Liver (tissue), 8 donors: ENCODE measurements at regions not wholly inside any gene's neighbourhood (a gene's known extent, or its start where the extent isn't known, plus 50 kb on each side); places are given as distances from the start of the nearest gene placed in this dataset.

Experiments used
- DNase-seq: peaks from one replicate; pipeline ENCODE4 v3.0.0-alpha.2; 2017; ENCODE audit warnings: low spot score
- H3K27ac ChIP-seq, 2 donors: one replicate each; pipeline ENCODE4 v1.7.0; 2013; ENCODE audit warnings: inconsistent platforms in 2 of 2, low read length in 2 of 2, control low read depth in 1 of 2, low read depth in 1 of 2, mild to moderate bottlenecking in 1 of 2
- H3K27me3 ChIP-seq, 4 donors: one replicate each; pipeline versions ENCODE4 v1.6.1 to v1.7.0; 2013; ENCODE audit warnings: low read length in 3 of 4, inconsistent platforms in 1 of 4, mild to moderate bottlenecking in 1 of 4, moderate library complexity in 1 of 4; ENCODE audit not compliant: control insufficient read depth in 4 of 4, insufficient read depth in 4 of 4
- H3K36me3 ChIP-seq, 4 donors: one replicate each; pipeline versions ENCODE4 v1.6.1 to v1.7.0; 2013; ENCODE audit warnings: low read length in 3 of 4, mild to moderate bottlenecking in 3 of 4, low read depth in 1 of 4, moderate library complexity in 1 of 4; ENCODE audit not compliant: control insufficient read depth in 4 of 4, insufficient read depth in 3 of 4
- H3K4me1 ChIP-seq, 4 donors: one replicate each; pipeline versions ENCODE4 v1.6.1 to v1.7.0; 2013; ENCODE audit warnings: low read length in 3 of 4, mild to moderate bottlenecking in 3 of 4, moderate library complexity in 1 of 4; ENCODE audit not compliant: control insufficient read depth in 4 of 4, insufficient read depth in 4 of 4
- H3K4me3 ChIP-seq, 3 donors: one replicate each; pipeline versions ENCODE4 v1.6.1 to v1.7.0; 2013; ENCODE audit warnings: low read length in 3 of 3, control low read depth in 1 of 3, low read depth in 1 of 3, mild to moderate bottlenecking in 1 of 3
- H3K9ac ChIP-seq, 2 donors: one replicate each; pipeline ENCODE4 v1.7.0; 2013; ENCODE audit warnings: low read length in 2 of 2, mild to moderate bottlenecking in 2 of 2, moderate library complexity in 2 of 2, control low read depth in 1 of 2, low read depth in 1 of 2
- H3K9me3 ChIP-seq, 4 donors: one replicate each; pipeline versions ENCODE4 v1.6.1 to v1.7.0; 2013; ENCODE audit warnings: low read length in 3 of 4; ENCODE audit not compliant: control insufficient read depth in 4 of 4
- ATF3 ChIP-seq: IDR thresholded peaks from 2 replicates; pipeline ENCODE4 v1.6.1; 2016; ENCODE audit warnings: antibody characterized with exemption
- EGR1 ChIP-seq, 2 donors: IDR thresholded peaks; 2 replicates each; pipeline ENCODE4 v1.6.1; 2016 to 2018; ENCODE audit warnings: antibody characterized with exemption in 2 of 2, low read depth in 2 of 2
- FOXA1 ChIP-seq: IDR thresholded peaks from 2 replicates; pipeline ENCODE4 v1.6.1; 2016; ENCODE audit warnings: antibody characterized with exemption
- FOXA2 ChIP-seq: IDR thresholded peaks from 2 replicates; pipeline ENCODE4 v1.6.1; 2016; ENCODE audit warnings: antibody characterized with exemption
- GABPA ChIP-seq, 2 donors: IDR thresholded peaks in 1 of 2; conservative IDR thresholded peaks in 1 of 2; 2 replicates each; pipeline ENCODE4 v1.6.1; 2016; ENCODE audit warnings: antibody characterized with exemption in 2 of 2, mild to moderate bottlenecking in 1 of 2, moderate library complexity in 1 of 2
- HNF4A ChIP-seq, 2 donors: conservative IDR thresholded peaks; 2 replicates each; pipeline ENCODE4 v1.6.1; 2016; ENCODE audit warnings: antibody characterized with exemption in 2 of 2, mild to moderate bottlenecking in 2 of 2
- HNF4G ChIP-seq: IDR thresholded peaks from 2 replicates; pipeline ENCODE4 v1.6.1; 2016; ENCODE audit warnings: antibody characterized with exemption
- JUND ChIP-seq, 2 donors: IDR thresholded peaks; 2 replicates each; pipeline ENCODE4 v1.6.1; 2016; ENCODE audit warnings: antibody characterized with exemption in 2 of 2
- MAX ChIP-seq: IDR thresholded peaks from 2 replicates; pipeline ENCODE4 v1.6.1; 2016; ENCODE audit warnings: antibody characterized with exemption
- NR2F2 ChIP-seq: IDR thresholded peaks from 2 replicates; pipeline ENCODE4 v1.6.1; 2016; ENCODE audit warnings: antibody characterized with exemption
- RAD21 ChIP-seq, 2 donors: IDR thresholded peaks; 2 replicates each; pipeline ENCODE4 v1.6.1; 2016; ENCODE audit warnings: antibody characterized with exemption in 2 of 2, mild to moderate bottlenecking in 2 of 2
- RXRA ChIP-seq, 2 donors: IDR thresholded peaks; 2 replicates each; pipeline ENCODE4 v1.6.1; 2017 to 2018; ENCODE audit warnings: antibody characterized with exemption in 2 of 2, mild to moderate bottlenecking in 1 of 2
- SP1 ChIP-seq: IDR thresholded peaks from 2 replicates; pipeline ENCODE4 v1.6.1; 2018; ENCODE audit warnings: antibody characterized with exemption, mild to moderate bottlenecking
- TAF1 ChIP-seq: conservative IDR thresholded peaks from 2 replicates; pipeline ENCODE4 v1.6.1; 2016; ENCODE audit warnings: antibody characterized with exemption, mild to moderate bottlenecking
- YY1 ChIP-seq: IDR thresholded peaks from 2 replicates; pipeline ENCODE4 v1.6.1; 2016; ENCODE audit warnings: antibody characterized with exemption, mild to moderate bottlenecking
- WGBS: extraction: QIAGEN DNeasy Blood & Tissue Kit; methylation state at CpG from one replicate; pipeline ENCODE4 v1.1.7; 2013; 5-methylcytosine and 5-hydroxymethylcytosine counted together
- TF ChIP-seq, protein P1 (sequence below): IDR thresholded peaks from 2 replicates; pipeline ENCODE4 v1.6.1; 2016; ENCODE audit warnings: antibody characterized with exemption
- TF ChIP-seq, protein P2 (sequence below): IDR thresholded peaks from 2 replicates; pipeline ENCODE4 v1.6.1; 2016; ENCODE audit warnings: antibody characterized with exemption, mild to moderate bottlenecking
- TF ChIP-seq, protein P3 (sequence below): fragments of 150-350 bp; IDR thresholded peaks from 2 replicates; pipeline ENCODE4 v1.5.1; 2017; ENCODE audit warnings: improper control_type of control experiment, low read depth, low read length; ENCODE audit not compliant: missing input control
- donor health status: healthy.
- donor health status: healthy.
- donor health status: healthy.
- donor health status: healthy.
- donor health status: healthy.

- DNase-seq = no peak
- no peak overlapping the region for H3K9ac ChIP-seq
- TF ChIP-seq NR2F2 (no peak), TAF1 (no peak), EGR1 (IDR thresholded peaks at IDR 0.05; ENCODE audit: low read depth in 2 of 2) (no peak), FOXA1 (no peak), HNF4A (conservative IDR thresholded peaks at IDR 0.05) (no peak), ATF3 (no peak), RXRA (IDR thresholded peaks at IDR 0.05) (no peak), JUND (IDR thresholded peaks at IDR 0.05) (no peak), SP1 (no peak), HNF4G (no peak), GABPA (IDR thresholded peaks at IDR 0.05 in 1 of 2, conservative IDR thresholded peaks at IDR 0.05 in 1 of 2) (no peak), FOXA2 (no peak), YY1 (no peak), RAD21 (IDR thresholded peaks at IDR 0.05) (no peak), MAX (no peak)
- TF ChIP-seq, protein P1, sequence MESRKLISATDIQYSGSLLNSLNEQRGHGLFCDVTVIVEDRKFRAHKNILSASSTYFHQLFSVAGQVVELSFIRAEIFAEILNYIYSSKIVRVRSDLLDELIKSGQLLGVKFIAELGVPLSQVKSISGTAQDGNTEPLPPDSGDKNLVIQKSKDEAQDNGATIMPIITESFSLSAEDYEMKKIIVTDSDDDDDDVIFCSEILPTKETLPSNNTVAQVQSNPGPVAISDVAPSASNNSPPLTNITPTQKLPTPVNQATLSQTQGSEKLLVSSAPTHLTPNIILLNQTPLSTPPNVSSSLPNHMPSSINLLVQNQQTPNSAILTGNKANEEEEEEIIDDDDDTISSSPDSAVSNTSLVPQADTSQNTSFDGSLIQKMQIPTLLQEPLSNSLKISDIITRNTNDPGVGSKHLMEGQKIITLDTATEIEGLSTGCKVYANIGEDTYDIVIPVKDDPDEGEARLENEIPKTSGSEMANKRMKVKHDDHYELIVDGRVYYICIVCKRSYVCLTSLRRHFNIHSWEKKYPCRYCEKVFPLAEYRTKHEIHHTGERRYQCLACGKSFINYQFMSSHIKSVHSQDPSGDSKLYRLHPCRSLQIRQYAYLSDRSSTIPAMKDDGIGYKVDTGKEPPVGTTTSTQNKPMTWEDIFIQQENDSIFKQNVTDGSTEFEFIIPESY = no peak
- TF ChIP-seq, protein P2, sequence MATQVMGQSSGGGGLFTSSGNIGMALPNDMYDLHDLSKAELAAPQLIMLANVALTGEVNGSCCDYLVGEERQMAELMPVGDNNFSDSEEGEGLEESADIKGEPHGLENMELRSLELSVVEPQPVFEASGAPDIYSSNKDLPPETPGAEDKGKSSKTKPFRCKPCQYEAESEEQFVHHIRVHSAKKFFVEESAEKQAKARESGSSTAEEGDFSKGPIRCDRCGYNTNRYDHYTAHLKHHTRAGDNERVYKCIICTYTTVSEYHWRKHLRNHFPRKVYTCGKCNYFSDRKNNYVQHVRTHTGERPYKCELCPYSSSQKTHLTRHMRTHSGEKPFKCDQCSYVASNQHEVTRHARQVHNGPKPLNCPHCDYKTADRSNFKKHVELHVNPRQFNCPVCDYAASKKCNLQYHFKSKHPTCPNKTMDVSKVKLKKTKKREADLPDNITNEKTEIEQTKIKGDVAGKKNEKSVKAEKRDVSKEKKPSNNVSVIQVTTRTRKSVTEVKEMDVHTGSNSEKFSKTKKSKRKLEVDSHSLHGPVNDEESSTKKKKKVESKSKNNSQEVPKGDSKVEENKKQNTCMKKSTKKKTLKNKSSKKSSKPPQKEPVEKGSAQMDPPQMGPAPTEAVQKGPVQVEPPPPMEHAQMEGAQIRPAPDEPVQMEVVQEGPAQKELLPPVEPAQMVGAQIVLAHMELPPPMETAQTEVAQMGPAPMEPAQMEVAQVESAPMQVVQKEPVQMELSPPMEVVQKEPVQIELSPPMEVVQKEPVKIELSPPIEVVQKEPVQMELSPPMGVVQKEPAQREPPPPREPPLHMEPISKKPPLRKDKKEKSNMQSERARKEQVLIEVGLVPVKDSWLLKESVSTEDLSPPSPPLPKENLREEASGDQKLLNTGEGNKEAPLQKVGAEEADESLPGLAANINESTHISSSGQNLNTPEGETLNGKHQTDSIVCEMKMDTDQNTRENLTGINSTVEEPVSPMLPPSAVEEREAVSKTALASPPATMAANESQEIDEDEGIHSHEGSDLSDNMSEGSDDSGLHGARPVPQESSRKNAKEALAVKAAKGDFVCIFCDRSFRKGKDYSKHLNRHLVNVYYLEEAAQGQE = no peak
- TF ChIP-seq, protein P3, sequence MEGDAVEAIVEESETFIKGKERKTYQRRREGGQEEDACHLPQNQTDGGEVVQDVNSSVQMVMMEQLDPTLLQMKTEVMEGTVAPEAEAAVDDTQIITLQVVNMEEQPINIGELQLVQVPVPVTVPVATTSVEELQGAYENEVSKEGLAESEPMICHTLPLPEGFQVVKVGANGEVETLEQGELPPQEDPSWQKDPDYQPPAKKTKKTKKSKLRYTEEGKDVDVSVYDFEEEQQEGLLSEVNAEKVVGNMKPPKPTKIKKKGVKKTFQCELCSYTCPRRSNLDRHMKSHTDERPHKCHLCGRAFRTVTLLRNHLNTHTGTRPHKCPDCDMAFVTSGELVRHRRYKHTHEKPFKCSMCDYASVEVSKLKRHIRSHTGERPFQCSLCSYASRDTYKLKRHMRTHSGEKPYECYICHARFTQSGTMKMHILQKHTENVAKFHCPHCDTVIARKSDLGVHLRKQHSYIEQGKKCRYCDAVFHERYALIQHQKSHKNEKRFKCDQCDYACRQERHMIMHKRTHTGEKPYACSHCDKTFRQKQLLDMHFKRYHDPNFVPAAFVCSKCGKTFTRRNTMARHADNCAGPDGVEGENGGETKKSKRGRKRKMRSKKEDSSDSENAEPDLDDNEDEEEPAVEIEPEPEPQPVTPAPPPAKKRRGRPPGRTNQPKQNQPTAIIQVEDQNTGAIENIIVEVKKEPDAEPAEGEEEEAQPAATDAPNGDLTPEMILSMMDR = no peak
- H3K27me3 ChIP-seq = no peaks in the 10 kb centered on the region
- H3K4me1 ChIP-seq = no peaks in the 10 kb centered on the region
- WGBS = 65% methylated on average over 4 of the region's 4 CpGs
- no peaks in the 10 kb centered on the region for H3K36me3 ChIP-seq
- no peaks in the 10 kb centered on the region for H3K9me3 ChIP-seq
- H3K4me3 ChIP-seq = no peak overlapping the region
- no peak overlapping the region for H3K27ac ChIP-seq
These were observed 958.8 kb downstream of the ZPLD1 start for GRCh38 chr3:103393395-103394186.
